A673 (cell line): ENCODE measurements at regions not wholly inside any gene's neighbourhood (a gene's known extent, or its start where the extent isn't known, plus 50 kb on each side); places are given as distances from the start of the nearest gene placed in this dataset.

ENCODE experiments used
- BruUV-seq: library from RNA; stranded (reverse); fragments of 400-500 nt; replicated peaks from 2 replicates; lab custom pipeline; 2021; lab: Mats Ljungman, UMichigan
- CTCF ChIA-PET: fragments of 300-600 bp; sonication (Branson Sonifier 250); formaldehyde crosslinking; loops from one replicate; lab custom pipeline; 2022; ENCODE audit warnings: antibody characterized with exemption; lab: Charles Lee
- POLR2A ChIA-PET: fragments of 300-600 bp; sonication (Branson Sonifier 250); formaldehyde crosslinking; loops from one replicate; lab custom pipeline; 2022; ENCODE audit warnings: antibody characterized with exemption; ENCODE audit not compliant: low non-redundant PET; lab: Charles Lee
- DNase-seq: peaks from one replicate; pipeline ENCODE4 v3.0.0-alpha.2; 2015; ENCODE audit warnings: low spot score
- H3K27ac ChIP-seq: fragments of 200-600 bp; sonication (generic); 2 replicates; pipeline ENCODE4 v1.5.1; 2016; ENCODE audit warnings: mixed run types, low read depth, mild to moderate bottlenecking, mixed read lengths, antibody characterized with exemption, low read length; ENCODE audit not compliant: poor library complexity, severe bottlenecking
- H3K27me3 ChIP-seq: fragments of 200-600 bp; sonication (generic); replicated peaks from 2 replicates; pipeline ENCODE4 v1.6.1; 2017; ENCODE audit warnings: mixed run types, low read depth, mild to moderate bottlenecking, mixed read lengths, antibody characterized with exemption, low read length; ENCODE audit not compliant: insufficient read depth, poor library complexity
- H3K36me3 ChIP-seq: fragments of 200-600 bp; sonication (generic); 2 replicates; pipeline ENCODE4 v1.6.1; 2016; ENCODE audit warnings: mixed run types, mild to moderate bottlenecking, mixed read lengths, antibody characterized with exemption, low read length; ENCODE audit not compliant: insufficient read depth, poor library complexity, severe bottlenecking
- H3K4me1 ChIP-seq: fragments of 200-600 bp; sonication (generic); 2 replicates; pipeline ENCODE4 v1.6.1; 2017; ENCODE audit warnings: mixed run types, mild to moderate bottlenecking, mixed read lengths, antibody characterized with exemption, low read length; ENCODE audit not compliant: insufficient read depth, poor library complexity, severe bottlenecking
- H3K4me3 ChIP-seq: fragments of 200-600 bp; sonication (generic); 2 replicates; pipeline ENCODE4 v1.5.1; 2016; ENCODE audit warnings: low read depth, mixed run types, mild to moderate bottlenecking, mixed read lengths, low read length; ENCODE audit not compliant: poor library complexity, severe bottlenecking
- H3K9me3 ChIP-seq: fragments of 200-600 bp; sonication (generic); 2 replicates; pipeline ENCODE4 v1.6.1; 2016; ENCODE audit warnings: mixed run types, low read depth, mild to moderate bottlenecking, mixed read lengths, antibody characterized with exemption, low read length; ENCODE audit not compliant: poor library complexity, severe bottlenecking
- EZH2 ChIP-seq: fragments of 200-600 bp; sonication (generic); IDR thresholded peaks from 2 replicates; pipeline ENCODE4 v1.6.1; 2017; ENCODE audit warnings: borderline replicate concordance, low read depth, mild to moderate bottlenecking, mixed read lengths, antibody characterized with exemption, low read length; ENCODE audit not compliant: poor library complexity, severe bottlenecking
- intact Hi-C: fragments of 100-400 bp; cut with micrococcal nuclease; formaldehyde crosslinking; loops from one replicate; pipeline ENCODE4 v1.10.0; 2022; ENCODE audit not compliant: unreplicated experiment
- TF ChIP-seq, protein P1 (sequence below): fragments of 300-800, 200-600 bp; sonication (generic); conservative IDR thresholded peaks from 2 replicates; pipeline ENCODE4 v1.5.1; 2017; ENCODE audit warnings: low read depth, mild to moderate bottlenecking, antibody characterized with exemption, low read length, moderate library complexity, mixed read lengths

DNA sequence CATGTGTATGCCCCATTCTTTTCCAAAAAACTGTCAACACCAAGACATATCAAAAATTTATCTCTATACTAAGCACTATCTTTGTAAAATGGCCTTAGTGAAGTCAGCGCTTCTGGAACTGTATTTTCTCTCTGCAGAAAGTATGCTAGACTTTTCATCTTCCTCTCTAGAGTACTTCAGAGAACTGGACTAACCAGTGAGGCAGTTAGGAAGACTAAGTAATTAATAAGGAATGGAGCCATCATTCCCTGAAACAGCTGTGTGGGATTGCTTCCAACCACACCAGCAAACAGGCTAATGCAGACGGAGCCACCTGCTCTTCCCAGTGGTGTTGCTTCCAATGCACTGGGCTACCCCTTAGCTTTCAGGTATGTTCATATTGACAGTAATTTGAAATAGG lies 169.1 kb upstream of the FUT9 start:
- intact Hi-C loops: no loop called here
- Histone ChIP-seq H3K4me3 (no peak overlapping the region), H3K9me3 (no peaks in the 10 kb centered on the region), H3K27ac (no peak overlapping the region), H3K27me3 (peaks cover 4% of the 10 kb centered on the region), H3K4me1 (no peaks in the 10 kb centered on the region), H3K36me3 (no peaks in the 10 kb centered on the region)
- POLR2A ChIA-PET: no interaction called here
- no TSS peak for BruUV-seq
- no peak for DNase-seq
- CTCF ChIA-PET: no interaction called here
- no peak for TF ChIP-seq EZH2
- TF ChIP-seq, protein P1, sequence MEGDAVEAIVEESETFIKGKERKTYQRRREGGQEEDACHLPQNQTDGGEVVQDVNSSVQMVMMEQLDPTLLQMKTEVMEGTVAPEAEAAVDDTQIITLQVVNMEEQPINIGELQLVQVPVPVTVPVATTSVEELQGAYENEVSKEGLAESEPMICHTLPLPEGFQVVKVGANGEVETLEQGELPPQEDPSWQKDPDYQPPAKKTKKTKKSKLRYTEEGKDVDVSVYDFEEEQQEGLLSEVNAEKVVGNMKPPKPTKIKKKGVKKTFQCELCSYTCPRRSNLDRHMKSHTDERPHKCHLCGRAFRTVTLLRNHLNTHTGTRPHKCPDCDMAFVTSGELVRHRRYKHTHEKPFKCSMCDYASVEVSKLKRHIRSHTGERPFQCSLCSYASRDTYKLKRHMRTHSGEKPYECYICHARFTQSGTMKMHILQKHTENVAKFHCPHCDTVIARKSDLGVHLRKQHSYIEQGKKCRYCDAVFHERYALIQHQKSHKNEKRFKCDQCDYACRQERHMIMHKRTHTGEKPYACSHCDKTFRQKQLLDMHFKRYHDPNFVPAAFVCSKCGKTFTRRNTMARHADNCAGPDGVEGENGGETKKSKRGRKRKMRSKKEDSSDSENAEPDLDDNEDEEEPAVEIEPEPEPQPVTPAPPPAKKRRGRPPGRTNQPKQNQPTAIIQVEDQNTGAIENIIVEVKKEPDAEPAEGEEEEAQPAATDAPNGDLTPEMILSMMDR: no peak

DNA sequence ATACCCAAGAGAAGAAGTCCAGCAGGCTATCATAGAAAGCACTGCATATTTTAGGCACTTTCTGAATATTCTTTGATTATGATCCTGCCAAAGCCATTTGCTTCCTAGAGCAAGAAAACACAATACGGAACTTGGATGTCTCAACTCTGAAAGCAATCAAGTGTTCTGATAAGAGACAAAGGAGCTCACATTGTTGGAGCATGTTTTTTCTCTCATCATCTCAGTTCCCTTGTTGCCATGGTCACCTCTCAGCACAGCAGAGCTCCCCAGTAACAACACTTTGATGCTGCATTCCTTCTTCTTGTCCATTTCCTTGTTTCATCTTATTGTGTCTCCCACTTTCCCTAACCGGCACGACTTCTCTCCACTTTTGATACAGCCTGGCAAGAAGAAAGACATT lies 168.7 kb upstream of the FUT9 start:
- no peak for TF ChIP-seq EZH2
- TF ChIP-seq, protein P1: no peak
- DNase-seq: no peak
- H3K27ac ChIP-seq: no peak overlapping the region
- ChIA-PET POLR2A (no interaction called here), CTCF (no interaction called here)
- H3K4me1 ChIP-seq: no peaks in the 10 kb centered on the region
- no TSS peak for BruUV-seq
- H3K36me3 ChIP-seq: no peaks in the 10 kb centered on the region
- intact Hi-C loops: no loop called here
- H3K27me3 ChIP-seq: peaks cover 4% of the 10 kb centered on the region
- no peak overlapping the region for H3K4me3 ChIP-seq
- no peaks in the 10 kb centered on the region for H3K9me3 ChIP-seq

DNA sequence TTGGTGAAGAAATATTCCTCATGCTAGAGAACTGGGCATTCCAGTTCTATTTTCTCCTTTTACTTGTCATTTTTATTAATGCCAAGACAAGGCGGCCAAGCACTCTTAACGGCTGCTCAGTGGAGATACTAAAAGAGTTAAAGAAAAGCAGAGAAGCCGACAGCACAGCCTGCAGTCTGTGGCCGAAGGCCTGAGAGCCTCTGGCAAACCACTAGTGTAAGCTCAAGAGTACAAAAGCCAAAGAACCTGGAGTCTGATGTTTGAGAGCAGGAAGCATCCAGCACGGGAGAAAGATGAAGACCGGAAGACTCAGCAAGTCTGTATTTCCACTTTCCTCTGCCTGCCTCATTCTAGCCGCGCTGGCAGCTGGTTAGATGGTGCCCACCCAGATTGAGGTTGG lies 167.1 kb upstream of the FUT9 start:
- ChIA-PET POLR2A (no interaction called here), CTCF (no interaction called here)
- Histone ChIP-seq H3K27me3 (peaks cover 4% of the 10 kb centered on the region), H3K27ac (no peak overlapping the region), H3K36me3 (no peaks in the 10 kb centered on the region), H3K4me3 (no peak overlapping the region), H3K4me1 (no peaks in the 10 kb centered on the region), H3K9me3 (no peaks in the 10 kb centered on the region)
- intact Hi-C loops: no loop called here
- BruUV-seq: no TSS peak
- TF ChIP-seq EZH2: no peak
- TF ChIP-seq, protein P1: no peak
- DNase-seq: no peak
